Left hindlimb (tissue), 1 donor: ENCODE measurements at regions not wholly inside any gene's neighbourhood (a gene's known extent, or its start where the extent isn't known, plus 50 kb on each side); places are given as distances from the start of the nearest gene placed in this dataset.
"Not testable (repeated sequence)": the region's sequence is repeated elsewhere in the genome, so short reads cannot be mapped to it uniquely, and the experiment has no call there.

ENCODE experiments used
- DNase-seq: peaks from one replicate; pipeline ENCODE4 v3.0.0-alpha.2; 2018

DNA sequence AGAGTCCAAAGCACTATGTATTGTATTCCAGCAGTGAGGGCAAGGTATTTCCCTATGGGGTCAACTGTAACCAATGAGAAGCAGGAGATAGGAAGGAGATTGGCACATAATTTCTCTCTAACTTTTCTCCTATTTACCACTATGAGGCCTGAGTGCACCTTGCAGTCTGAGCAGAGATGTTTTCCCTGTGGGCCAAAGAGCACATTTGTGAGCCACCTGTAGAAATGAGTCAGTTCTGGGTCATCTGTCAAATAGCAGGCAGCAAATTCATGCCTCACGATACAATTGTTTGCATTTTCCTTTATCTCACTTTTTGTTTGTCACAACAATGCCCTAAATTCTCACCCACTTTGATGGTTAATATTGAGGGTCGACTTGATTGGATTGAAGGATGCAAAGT is 547.2 kb upstream of the NCAM2 start:
- no peak for DNase-seq

DNA sequence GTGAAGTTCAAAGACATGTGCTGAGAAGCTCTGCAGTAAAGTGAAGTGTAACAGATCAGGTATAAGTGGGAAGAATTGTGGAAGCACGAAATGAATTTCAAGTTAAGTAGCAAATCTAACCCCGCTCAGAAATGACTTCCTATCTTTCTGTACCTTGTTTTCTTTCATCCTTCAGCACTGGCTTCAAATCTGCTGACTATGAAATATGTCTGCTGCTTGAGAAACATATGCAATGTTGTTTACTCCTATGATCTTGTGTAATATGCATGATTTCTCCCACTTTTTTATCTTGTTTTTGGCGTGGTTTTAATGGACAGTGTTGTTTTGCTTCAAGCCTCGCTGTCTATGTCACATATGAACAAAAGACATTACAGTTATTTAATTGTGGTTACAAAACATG is 545.3 kb upstream of the NCAM2 start:
- DNase-seq = no peak

GRCh38 chr21:20459838-20460237 is 538.4 kb upstream of the NCAM2 start:
- no peak for DNase-seq

DNA sequence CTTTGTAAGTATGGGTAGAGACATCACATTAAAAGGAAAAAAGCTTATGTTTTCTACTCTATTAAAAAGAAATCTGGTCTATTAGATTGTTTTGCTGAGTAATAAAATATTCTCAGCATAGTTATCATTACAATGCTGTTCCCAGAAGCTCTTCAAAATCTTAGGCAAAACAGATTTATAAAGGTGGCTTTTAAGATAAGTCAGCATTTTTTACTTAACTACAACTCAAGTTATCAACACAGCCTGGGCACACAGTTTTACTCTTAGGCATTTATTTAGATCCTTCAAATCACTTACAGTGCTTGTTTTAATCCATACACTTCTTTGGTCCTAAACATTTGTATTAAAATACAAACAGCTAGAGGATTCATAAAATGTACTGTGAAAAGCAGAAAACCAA is 534.8 kb upstream of the NCAM2 start:
- DNase-seq = no peak

DNA sequence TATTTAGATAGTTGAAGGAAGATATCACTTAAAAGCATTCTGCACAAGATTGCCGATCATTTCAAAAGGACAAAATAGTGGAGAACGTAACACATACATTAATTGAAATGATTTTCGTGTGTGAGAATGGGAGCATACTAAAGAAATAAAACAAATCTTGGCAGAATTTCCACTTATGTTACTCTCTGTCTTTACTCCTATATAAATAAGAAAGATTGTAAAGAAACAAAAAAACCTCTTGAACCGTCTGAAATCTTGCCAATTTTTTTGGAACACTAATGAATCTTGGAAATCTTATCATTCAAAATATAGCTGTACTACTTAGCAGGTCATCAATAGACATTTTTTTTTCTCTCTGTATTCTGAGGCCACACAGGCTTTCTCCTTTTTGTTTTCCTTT is 528.8 kb upstream of the NCAM2 start:
- DNase-seq = no peak

- no peak for DNase-seq
Measured at GRCh38 chr21:20486303-20486702, 511.9 kb upstream of the NCAM2 start.

GRCh38 chr21:20502915-20503314 is 495.3 kb upstream of the NCAM2 start:
- not testable (repeated sequence) for DNase-seq

- DNase-seq = no peak
Measured at GRCh38 chr21:20507783-20508182, 490.4 kb upstream of the NCAM2 start.

- no peak for DNase-seq
Measured at GRCh38 chr21:20511216-20511880, 486.9 kb upstream of the NCAM2 start.

- no peak for DNase-seq
Measured at GRCh38 chr21:20515446-20515845, 482.8 kb upstream of the NCAM2 start.

GRCh38 chr21:20519076-20519475 is 479.1 kb upstream of the NCAM2 start:
- no peak for DNase-seq

GRCh38 chr21:20522611-20523010 is 475.6 kb upstream of the NCAM2 start:
- no peak for DNase-seq

GRCh38 chr21:20523191-20523590 is 475.0 kb upstream of the NCAM2 start:
- no peak for DNase-seq

DNA sequence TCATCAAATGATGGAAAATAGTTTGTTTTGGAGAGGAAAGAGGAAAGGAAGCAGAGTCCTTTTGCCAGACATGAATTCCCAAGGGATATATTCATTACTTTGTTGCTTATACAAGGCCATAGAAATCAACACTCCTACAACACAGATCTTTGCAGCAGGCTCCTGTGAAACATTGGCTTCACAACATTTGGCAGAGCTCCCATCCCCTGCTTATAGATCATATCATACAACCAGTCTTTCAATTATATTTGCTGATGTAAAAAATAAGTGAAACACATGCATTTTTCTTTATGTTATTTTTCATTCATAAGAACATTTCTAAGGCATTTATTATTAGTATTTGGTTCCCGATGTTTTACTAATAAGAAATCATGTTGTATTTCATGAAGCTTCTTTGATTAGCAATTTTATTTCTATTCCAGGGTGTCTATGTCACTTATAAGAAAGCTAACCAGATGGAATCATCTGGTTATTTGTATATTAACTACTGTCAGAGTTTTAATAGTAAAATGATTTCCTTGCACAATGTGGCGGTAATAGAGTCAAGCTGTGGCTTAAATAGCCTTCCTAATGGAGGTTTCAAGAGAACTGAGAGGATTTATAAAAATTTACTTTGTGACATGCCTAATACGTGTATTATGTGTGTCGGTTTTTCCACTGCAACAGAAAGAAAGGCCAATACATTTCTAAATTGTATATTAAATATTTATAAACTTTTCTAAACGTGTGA is 470.3 kb upstream of the NCAM2 start:
- no peak for DNase-seq

DNA sequence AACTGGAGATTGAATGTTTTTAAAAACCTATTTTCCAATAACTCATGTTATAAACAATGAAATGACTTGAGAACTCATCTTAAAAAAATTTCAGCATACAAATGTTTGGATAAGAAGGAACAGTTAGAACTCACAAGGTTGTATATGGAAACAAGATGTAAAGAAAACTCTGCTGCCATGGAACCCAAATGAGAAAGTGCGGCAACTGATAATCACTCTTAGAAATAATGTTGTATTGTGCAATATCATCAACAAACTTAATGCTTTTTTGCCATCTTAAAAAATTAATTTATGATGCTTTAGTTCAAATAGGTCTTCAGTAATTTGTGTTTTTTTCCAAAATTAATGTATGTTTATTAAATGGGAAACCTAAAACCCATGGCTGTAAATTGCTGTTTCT is 461.1 kb upstream of the NCAM2 start:
- no peak for DNase-seq

DNA sequence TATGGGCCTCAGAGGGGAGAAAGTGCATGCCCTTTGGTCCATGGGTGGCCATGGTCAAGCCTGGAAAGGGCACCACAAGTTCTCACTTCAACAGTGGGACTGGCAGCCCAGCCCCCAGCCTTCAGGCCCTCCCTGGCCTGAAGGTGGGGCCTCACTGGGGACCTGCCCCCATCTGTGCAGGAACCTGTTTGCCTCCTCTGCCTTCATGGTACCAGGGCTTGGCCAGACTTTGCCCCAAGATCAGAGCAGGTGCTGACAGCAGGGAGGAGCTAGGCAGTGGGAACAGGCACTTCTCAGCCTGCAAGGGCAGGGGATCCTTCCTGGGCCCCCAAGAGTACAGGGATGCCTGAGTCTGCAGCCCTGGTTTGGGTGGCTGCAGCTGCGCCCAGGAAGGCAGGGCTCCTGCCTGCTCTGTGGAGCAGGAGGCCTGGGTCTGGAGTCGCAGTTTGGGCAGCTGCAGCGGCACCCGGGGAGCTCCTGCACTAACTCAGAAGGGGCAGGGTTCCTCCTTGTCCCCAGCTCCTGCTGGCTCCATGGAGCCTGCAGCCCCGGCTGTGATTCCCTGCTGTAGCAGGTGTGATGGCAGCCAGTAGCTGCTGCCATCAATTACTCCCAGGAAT is 460.1 kb upstream of the NCAM2 start:
- no peak for DNase-seq

GRCh38 chr21:20545454-20545853 is 452.8 kb upstream of the NCAM2 start:
- no peak for DNase-seq

- DNase-seq = no peak
Measured at GRCh38 chr21:20551939-20552338, 446.3 kb upstream of the NCAM2 start.

- DNase-seq = no peak
Measured at GRCh38 chr21:20554785-20555184, 443.4 kb upstream of the NCAM2 start.

DNA sequence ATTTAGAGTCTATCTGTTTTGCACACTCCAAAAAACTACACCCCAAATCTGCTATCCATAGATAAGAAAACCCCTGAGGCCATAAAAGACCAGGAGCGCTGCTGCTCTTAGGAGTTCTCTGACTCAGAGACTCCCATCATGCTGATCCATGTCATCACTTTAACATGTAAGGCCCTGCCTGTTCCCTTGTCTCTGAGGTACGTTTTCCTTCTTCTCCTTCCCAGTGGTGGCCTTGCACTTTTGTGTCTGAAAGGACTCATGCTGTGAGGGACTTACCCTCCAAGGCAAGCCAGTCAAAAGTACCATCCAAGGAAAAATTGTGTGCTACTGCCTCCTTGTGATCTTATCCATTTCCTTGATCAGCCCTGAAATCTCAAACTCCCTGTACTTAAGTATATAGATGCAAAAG is 427.4 kb upstream of the NCAM2 start:
- no peak for DNase-seq

DNA sequence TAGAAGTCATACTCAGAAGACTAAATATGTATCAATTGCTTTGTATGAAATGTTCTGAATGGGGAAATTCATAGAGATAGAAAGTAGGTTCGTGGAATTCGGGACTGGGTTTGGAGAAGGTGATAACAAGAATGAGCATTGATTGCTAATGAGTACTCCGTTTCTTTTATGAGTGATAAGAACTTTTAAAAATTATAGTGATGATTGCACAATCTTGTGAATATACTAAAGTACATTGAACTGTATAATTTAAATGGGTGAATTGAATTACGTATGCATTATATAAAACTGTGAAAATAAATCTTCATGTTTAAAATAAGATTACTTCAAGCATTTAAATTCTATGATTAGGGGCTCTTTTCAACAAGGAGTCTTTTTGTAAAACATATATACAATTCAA is 425.6 kb upstream of the NCAM2 start:
- DNase-seq = no peak

GRCh38 chr21:20581361-20581760 is 416.8 kb upstream of the NCAM2 start:
- no peak for DNase-seq

DNA sequence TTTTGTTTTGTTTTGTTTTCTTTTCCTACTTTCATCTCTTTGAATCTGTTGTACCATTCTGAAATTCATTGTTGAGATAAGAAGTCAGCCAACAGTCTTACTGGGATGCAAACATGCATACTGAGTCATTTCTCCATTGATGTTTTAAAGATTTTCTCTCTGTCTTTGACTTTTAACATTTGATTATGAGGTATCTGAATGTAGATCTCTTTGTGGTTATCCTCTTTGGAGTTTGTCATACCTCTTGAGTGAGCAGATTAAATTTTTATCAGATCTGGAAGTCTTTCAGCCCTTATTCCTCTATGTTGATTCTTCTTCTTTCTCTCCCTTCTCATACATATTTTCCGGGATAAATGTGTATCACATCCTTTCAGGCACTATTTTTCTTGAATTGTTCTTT is 406.9 kb upstream of the NCAM2 start:
- no peak for DNase-seq

- DNase-seq = no peak
Measured at GRCh38 chr21:20592463-20592862, 405.7 kb upstream of the NCAM2 start.
